ENCODE measurements at regions not wholly inside any gene's neighbourhood (a gene's known extent, or its start where the extent isn't known, plus 50 kb on each side); places are given as distances from the start of the nearest gene placed in this dataset.

DNA sequence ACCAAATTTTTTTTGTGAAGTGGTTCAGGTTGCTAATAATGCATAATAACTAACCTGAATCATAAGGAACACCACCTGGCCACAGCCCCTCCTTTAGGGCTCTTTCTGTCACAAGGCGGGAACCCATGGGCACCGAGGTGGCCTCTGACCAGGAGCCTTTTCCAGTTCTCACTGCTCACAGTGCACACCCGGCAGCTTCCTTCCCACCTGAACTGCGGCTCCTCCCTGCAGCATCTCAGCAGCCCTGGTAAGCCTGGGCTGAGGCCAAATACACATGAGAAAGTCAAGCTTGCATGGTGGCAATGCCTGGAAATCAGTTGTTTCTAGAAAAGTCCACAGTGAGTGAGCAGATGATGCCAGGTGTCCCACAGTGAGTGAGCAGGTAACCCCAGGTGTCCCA is 77.6 kb upstream of the SNTG2 start (continued):
- TF ChIP-seq, protein P1, sequence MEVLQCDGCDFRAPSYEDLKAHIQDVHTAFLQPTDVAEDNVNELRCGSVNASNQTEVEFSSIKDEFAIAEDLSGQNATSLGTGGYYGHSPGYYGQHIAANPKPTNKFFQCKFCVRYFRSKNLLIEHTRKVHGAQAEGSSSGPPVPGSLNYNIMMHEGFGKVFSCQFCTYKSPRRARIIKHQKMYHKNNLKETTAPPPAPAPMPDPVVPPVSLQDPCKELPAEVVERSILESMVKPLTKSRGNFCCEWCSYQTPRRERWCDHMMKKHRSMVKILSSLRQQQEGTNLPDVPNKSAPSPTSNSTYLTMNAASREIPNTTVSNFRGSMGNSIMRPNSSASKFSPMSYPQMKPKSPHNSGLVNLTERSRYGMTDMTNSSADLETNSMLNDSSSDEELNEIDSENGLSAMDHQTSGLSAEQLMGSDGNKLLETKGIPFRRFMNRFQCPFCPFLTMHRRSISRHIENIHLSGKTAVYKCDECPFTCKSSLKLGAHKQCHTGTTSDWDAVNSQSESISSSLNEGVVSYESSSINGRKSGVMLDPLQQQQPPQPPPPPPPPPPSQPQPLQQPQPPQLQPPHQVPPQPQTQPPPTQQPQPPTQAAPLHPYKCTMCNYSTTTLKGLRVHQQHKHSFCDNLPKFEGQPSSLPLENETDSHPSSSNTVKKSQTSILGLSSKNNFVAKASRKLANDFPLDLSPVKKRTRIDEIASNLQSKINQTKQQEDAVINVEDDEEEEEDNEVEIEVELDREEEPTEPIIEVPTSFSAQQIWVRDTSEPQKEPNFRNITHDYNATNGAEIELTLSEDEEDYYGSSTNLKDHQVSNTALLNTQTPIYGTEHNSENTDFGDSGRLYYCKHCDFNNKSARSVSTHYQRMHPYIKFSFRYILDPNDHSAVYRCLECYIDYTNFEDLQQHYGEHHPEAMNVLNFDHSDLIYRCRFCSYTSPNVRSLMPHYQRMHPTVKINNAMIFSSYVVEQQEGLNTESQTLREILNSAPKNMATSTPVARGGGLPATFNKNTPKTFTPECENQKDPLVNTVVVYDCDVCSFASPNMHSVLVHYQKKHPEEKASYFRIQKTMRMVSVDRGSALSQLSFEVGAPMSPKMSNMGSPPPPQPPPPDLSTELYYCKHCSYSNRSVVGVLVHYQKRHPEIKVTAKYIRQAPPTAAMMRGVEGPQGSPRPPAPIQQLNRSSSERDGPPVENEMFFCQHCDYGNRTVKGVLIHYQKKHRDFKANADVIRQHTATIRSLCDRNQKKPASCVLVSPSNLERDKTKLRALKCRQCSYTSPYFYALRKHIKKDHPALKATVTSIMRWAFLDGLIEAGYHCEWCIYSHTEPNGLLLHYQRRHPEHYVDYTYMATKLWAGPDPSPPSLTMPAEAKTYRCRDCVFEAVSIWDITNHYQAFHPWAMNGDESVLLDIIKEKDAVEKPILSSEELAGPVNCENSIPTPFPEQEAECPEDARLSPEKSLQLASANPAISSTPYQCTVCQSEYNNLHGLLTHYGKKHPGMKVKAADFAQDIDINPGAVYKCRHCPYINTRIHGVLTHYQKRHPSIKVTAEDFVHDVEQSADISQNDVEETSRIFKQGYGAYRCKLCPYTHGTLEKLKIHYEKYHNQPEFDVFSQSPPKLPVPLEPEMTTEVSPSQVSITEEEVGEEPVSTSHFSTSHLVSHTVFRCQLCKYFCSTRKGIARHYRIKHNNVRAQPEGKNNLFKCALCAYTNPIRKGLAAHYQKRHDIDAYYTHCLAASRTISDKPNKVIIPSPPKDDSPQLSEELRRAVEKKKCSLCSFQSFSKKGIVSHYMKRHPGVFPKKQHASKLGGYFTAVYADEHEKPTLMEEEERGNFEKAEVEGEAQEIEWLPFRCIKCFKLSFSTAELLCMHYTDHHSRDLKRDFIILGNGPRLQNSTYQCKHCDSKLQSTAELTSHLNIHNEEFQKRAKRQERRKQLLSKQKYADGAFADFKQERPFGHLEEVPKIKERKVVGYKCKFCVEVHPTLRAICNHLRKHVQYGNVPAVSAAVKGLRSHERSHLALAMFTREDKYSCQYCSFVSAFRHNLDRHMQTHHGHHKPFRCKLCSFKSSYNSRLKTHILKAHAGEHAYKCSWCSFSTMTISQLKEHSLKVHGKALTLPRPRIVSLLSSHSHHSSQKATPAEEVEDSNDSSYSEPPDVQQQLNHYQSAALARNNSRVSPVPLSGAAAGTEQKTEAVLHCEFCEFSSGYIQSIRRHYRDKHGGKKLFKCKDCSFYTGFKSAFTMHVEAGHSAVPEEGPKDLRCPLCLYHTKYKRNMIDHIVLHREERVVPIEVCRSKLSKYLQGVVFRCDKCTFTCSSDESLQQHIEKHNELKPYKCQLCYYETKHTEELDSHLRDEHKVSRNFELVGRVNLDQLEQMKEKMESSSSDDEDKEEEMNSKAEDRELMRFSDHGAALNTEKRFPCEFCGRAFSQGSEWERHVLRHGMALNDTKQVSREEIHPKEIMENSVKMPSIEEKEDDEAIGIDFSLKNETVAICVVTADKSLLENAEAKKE (CRISPR knock-in tag; IDR thresholded peaks at IDR 0.05) = no peak
- TF ChIP-seq POLR2AphosphoS5 (IDR thresholded peaks at IDR 0.05; ENCODE audit: low read depth) (no peak), ZNF114 (CRISPR knock-in tag; IDR thresholded peaks at IDR 0.05) (no peak), JUNB (IDR thresholded peaks at IDR 0.05; ENCODE audit: unreplicated experiment) (no peak), CTCF (conservative IDR thresholded peaks at IDR 0.05; ENCODE audit: low read depth in 2 of 2) (no peak), EZH2phosphoT487 (IDR thresholded peaks at IDR 0.05; ENCODE audit: unreplicated experiment) (no peak), NANOG (IDR thresholded peaks at IDR 0.05; ENCODE audit: borderline replicate concordance) (no peak)
- TF ChIP-seq, protein P2, sequence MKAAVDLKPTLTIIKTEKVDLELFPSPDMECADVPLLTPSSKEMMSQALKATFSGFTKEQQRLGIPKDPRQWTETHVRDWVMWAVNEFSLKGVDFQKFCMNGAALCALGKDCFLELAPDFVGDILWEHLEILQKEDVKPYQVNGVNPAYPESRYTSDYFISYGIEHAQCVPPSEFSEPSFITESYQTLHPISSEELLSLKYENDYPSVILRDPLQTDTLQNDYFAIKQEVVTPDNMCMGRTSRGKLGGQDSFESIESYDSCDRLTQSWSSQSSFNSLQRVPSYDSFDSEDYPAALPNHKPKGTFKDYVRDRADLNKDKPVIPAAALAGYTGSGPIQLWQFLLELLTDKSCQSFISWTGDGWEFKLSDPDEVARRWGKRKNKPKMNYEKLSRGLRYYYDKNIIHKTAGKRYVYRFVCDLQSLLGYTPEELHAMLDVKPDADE (IDR thresholded peaks at IDR 0.05) = no peak

All from GM23338 (cell line).